Mesodermal cell (in vitro differentiated cells): ENCODE measurements at regions not wholly inside any gene's neighbourhood (a gene's known extent, or its start where the extent isn't known, plus 50 kb on each side); places are given as distances from the start of the nearest gene placed in this dataset.

Experiments used
- H3K27ac ChIP-seq: 2 replicates; pipeline ENCODE4 v1.7.0; 2013; ENCODE audit warnings: mild to moderate bottlenecking, low read depth, low read length, moderate library complexity; ENCODE audit not compliant: severe bottlenecking
- H3K36me3 ChIP-seq: 2 replicates; pipeline ENCODE4 v1.7.1; 2013; ENCODE audit warnings: mild to moderate bottlenecking, low read length, moderate library complexity; ENCODE audit not compliant: control insufficient read depth, insufficient read depth
- H3K4me1 ChIP-seq: one replicate; pipeline ENCODE4 v1.7.1; 2013; ENCODE audit warnings: mild to moderate bottlenecking, low read length; ENCODE audit not compliant: insufficient read depth, control insufficient read depth, poor library complexity, severe bottlenecking
- H3K4me3 ChIP-seq: 2 replicates; pipeline ENCODE4 v1.7.0; 2013; ENCODE audit warnings: low read length, control low read depth, mild to moderate bottlenecking; ENCODE audit not compliant: insufficient read depth, poor library complexity, severe bottlenecking; ENCODE audit errors: extremely low read depth
- H3K9me3 ChIP-seq: 2 replicates; pipeline ENCODE4 v1.7.1; 2013; ENCODE audit warnings: mild to moderate bottlenecking, low read length, moderate library complexity; ENCODE audit not compliant: control insufficient read depth
- WGBS, 2 experiments: methylation state at CpG; one replicate each; pipeline ENCODE4 v1.1.5; 2013; ENCODE audit warnings: missing lambda C conversion rate in 2 of 2; ENCODE audit not compliant: insufficient coverage in 2 of 2; 5-methylcytosine and 5-hydroxymethylcytosine counted together

GRCh38 chr17:5745111-5745813 lies 161.0 kb upstream of the NLRP1 start:
- Histone ChIP-seq H3K4me1 (no peaks in the 10 kb centered on the region), H3K9me3 (no peaks in the 10 kb centered on the region), H3K27ac (no peak overlapping the region), H3K4me3 (no peak overlapping the region), H3K36me3 (no peaks in the 10 kb centered on the region)
- WGBS, 2 experiments = 68 to 77% methylated on average over 2 to 3 of the region's 4 CpGs

- Histone ChIP-seq H3K9me3 (no peaks in the 10 kb centered on the region), H3K27ac (no peak overlapping the region), H3K36me3 (no peaks in the 10 kb centered on the region), H3K4me3 (no peak overlapping the region), H3K4me1 (no peaks in the 10 kb centered on the region)
- 90 to 95% methylated on average over 1 to 2 of the region's 3 CpGs for WGBS, 2 experiments
These were observed 163.0 kb upstream of the NLRP1 start for GRCh38 chr17:5747276-5747675.

GRCh38 chr17:5747964-5748363 lies 163.7 kb upstream of the NLRP1 start:
- H3K4me1 ChIP-seq = no peaks in the 10 kb centered on the region
- H3K4me3 ChIP-seq = no peak overlapping the region
- no peaks in the 10 kb centered on the region for H3K36me3 ChIP-seq
- whole genome bisulfite sequencing, 2 experiments = 73 to 83% methylated on average over 3 to 4 of the region's 4 CpGs
- H3K9me3 ChIP-seq = no peaks in the 10 kb centered on the region
- H3K27ac ChIP-seq = no peak overlapping the region

GRCh38 chr17:5753421-5753820 lies 169.1 kb upstream of the NLRP1 start:
- no peaks in the 10 kb centered on the region for H3K9me3 ChIP-seq
- no peak overlapping the region for H3K27ac ChIP-seq
- peaks cover 8% of the 10 kb centered on the region for H3K4me1 ChIP-seq
- H3K4me3 ChIP-seq = no peak overlapping the region
- H3K36me3 ChIP-seq = no peaks in the 10 kb centered on the region
- WGBS, 2 experiments = 82 to 85% methylated on average over 1 of the region's 2 CpGs

- 91 to 92% methylated on average over 4 to 8 of the region's 8 CpGs for WGBS, 2 experiments
- no peak overlapping the region for H3K4me3 ChIP-seq
- no peak overlapping the region for H3K27ac ChIP-seq
- H3K36me3 ChIP-seq = no peaks in the 10 kb centered on the region
- H3K9me3 ChIP-seq = no peaks in the 10 kb centered on the region
- peaks cover 8% of the 10 kb centered on the region for H3K4me1 ChIP-seq
These were observed 173.1 kb upstream of the NLRP1 start for GRCh38 chr17:5757314-5757907.

GRCh38 chr17:5758651-5759050 lies 174.3 kb upstream of the NLRP1 start:
- Histone ChIP-seq H3K36me3 (no peaks in the 10 kb centered on the region), H3K4me3 (no peak overlapping the region), H3K4me1 (peaks cover 7% of the 10 kb centered on the region), H3K9me3 (no peaks in the 10 kb centered on the region), H3K27ac (no peak overlapping the region)

- Histone ChIP-seq H3K36me3 (no peaks in the 10 kb centered on the region), H3K27ac (no peak overlapping the region), H3K4me1 (peaks cover 5% of the 10 kb centered on the region), H3K4me3 (no peak overlapping the region), H3K9me3 (no peaks in the 10 kb centered on the region)
- WGBS, 2 experiments = 85 to 94% methylated on average over 3 to 6 of the region's 8 CpGs
These were observed 175.2 kb upstream of the NLRP1 start for GRCh38 chr17:5759501-5759925.

- H3K36me3 ChIP-seq = no peaks in the 10 kb centered on the region
- no peaks in the 10 kb centered on the region for H3K9me3 ChIP-seq
- H3K4me3 ChIP-seq = no peak overlapping the region
- WGBS, 2 experiments = 80% methylated on average over 1 of the region's 2 CpGs; no CpG with 5 or more reads in 1 of the 2 experiments
- H3K27ac ChIP-seq = no peak overlapping the region
- H3K4me1 ChIP-seq = peaks cover 4% of the 10 kb centered on the region
These were observed 177.9 kb upstream of the NLRP1 start for GRCh38 chr17:5762191-5762590.

- H3K27ac ChIP-seq = no peak overlapping the region
- no peaks in the 10 kb centered on the region for H3K4me1 ChIP-seq
- H3K4me3 ChIP-seq = no peak overlapping the region
- H3K36me3 ChIP-seq = no peaks in the 10 kb centered on the region
- H3K9me3 ChIP-seq = no peaks in the 10 kb centered on the region
- WGBS, 2 experiments = 79 to 84% methylated on average over 13 to 14 of the region's 14 CpGs
These were observed 179.4 kb upstream of the NLRP1 start for GRCh38 chr17:5763595-5764306.

- H3K36me3 ChIP-seq = no peaks in the 10 kb centered on the region
- H3K9me3 ChIP-seq = no peaks in the 10 kb centered on the region
- 56 to 66% methylated on average over 9 to 13 of the region's 13 CpGs for WGBS, 2 experiments
- no peak overlapping the region for H3K4me3 ChIP-seq
- H3K27ac ChIP-seq = peak overlapping the region; percentile 54
- H3K4me1 ChIP-seq = peaks cover 11% of the 10 kb centered on the region
These were observed 185.5 kb upstream of the NLRP1 start for GRCh38 chr17:5769593-5770354.
